WTC11 (cell line): ENCODE measurements at regions not wholly inside any gene's neighbourhood (a gene's known extent, or its start where the extent isn't known, plus 50 kb on each side); places are given as distances from the start of the nearest gene placed in this dataset.

Experiments used
- ATAC-seq: fragments of 200-7000 bp; cut with Tn5 transposase; 2 replicates; pipeline ENCODE4 v1.10.0; 2021; ENCODE audit warnings: mild to moderate bottlenecking, moderate library complexity
- CTCF ChIA-PET: fragments of 300-600 bp; sonication (Branson Sonifier 250); formaldehyde crosslinking; loops from one replicate; lab custom pipeline; 2021; ENCODE audit warnings: antibody characterized with exemption; lab: Charles Lee
- POLR2A ChIA-PET: fragments of 350-600 bp; sonication (Branson Sonifier 250); formaldehyde crosslinking; loops from one replicate; lab custom pipeline; 2021; ENCODE audit warnings: antibody characterized with exemption; lab: Charles Lee
- DNase-seq: peaks from one replicate; pipeline ENCODE4 v3.0.0; 2021; ENCODE audit warnings: low spot score
- H3K27ac Mint-ChIP-seq: 2 replicates; pipeline ENCODE4 v1.8.0; 2021; ENCODE audit warnings: mixed read lengths
- H3K27me3 Mint-ChIP-seq: 2 replicates; pipeline ENCODE4 v1.8.0; 2021; ENCODE audit warnings: low read depth, mild to moderate bottlenecking, moderate library complexity, mixed read lengths
- H3K36me3 Mint-ChIP-seq: 2 replicates; pipeline ENCODE4 v1.8.0; 2021; ENCODE audit warnings: mixed read lengths
- H3K4me1 Mint-ChIP-seq: 2 replicates; pipeline ENCODE4 v1.8.0; 2022; ENCODE audit warnings: mixed read lengths
- H3K4me3 Mint-ChIP-seq: 2 replicates; pipeline ENCODE4 v1.8.0; 2021; ENCODE audit warnings: mild to moderate bottlenecking, moderate library complexity, mixed read lengths
- H3K9me3 Mint-ChIP-seq: 2 replicates; pipeline ENCODE4 v1.8.0; 2021; ENCODE audit warnings: mixed read lengths
- AR ChIP-seq: fragments of 250-450 bp; sonication (Bioruptor Pico); IDR thresholded peaks from 2 replicates; pipeline ENCODE4 v1.9.0; 2021; ENCODE audit warnings: mild to moderate bottlenecking
- CREM ChIP-seq: sonication (generic); formaldehyde crosslinking; IDR thresholded peaks from 2 replicates; pipeline ENCODE4 v1.8.1; 2022; ENCODE audit warnings: mild to moderate bottlenecking, missing genetic modification reagents, moderate library complexity
- E2F5 ChIP-seq: sonication (generic); formaldehyde crosslinking; IDR thresholded peaks from 2 replicates; pipeline ENCODE4 v1.8.1; 2022; ENCODE audit warnings: mild to moderate bottlenecking, moderate library complexity, missing genetic modification reagents
- FOXP1 ChIP-seq: sonication (generic); formaldehyde crosslinking; IDR thresholded peaks from 2 replicates; pipeline ENCODE4 v1.8.0; 2022; ENCODE audit warnings: missing genetic modification reagents, mild to moderate bottlenecking, moderate library complexity, borderline replicate concordance
- KAT7 ChIP-seq: sonication (generic); formaldehyde crosslinking; IDR thresholded peaks from 2 replicates; pipeline ENCODE4 v1.8.1; 2023; ENCODE audit warnings: missing genetic modification reagents, mild to moderate bottlenecking, borderline replicate concordance
- MXD4 ChIP-seq: fragments of 250-450 bp; sonication (Bioruptor Pico); IDR thresholded peaks from 2 replicates; pipeline ENCODE4 v1.8.0; 2021; ENCODE audit warnings: mild to moderate bottlenecking, moderate library complexity, borderline replicate concordance
- NR2C2 ChIP-seq: sonication (generic); formaldehyde crosslinking; IDR thresholded peaks from 2 replicates; pipeline ENCODE4 v1.8.0; 2022; ENCODE audit warnings: mild to moderate bottlenecking, missing genetic modification reagents
- OVOL2 ChIP-seq: fragments of 250-450 bp; sonication (Bioruptor Pico); IDR thresholded peaks from 2 replicates; pipeline ENCODE4 v1.9.0; 2021; ENCODE audit warnings: mild to moderate bottlenecking, borderline replicate concordance
- RORB ChIP-seq: fragments of 250-450 bp; sonication (Bioruptor Pico); IDR thresholded peaks from 2 replicates; pipeline ENCODE4 v1.9.0; 2021; ENCODE audit warnings: mild to moderate bottlenecking
- SMAD3 ChIP-seq: sonication (generic); formaldehyde crosslinking; IDR thresholded peaks from 2 replicates; pipeline ENCODE4 v1.8.0; 2022; ENCODE audit warnings: missing genetic modification reagents, mild to moderate bottlenecking, borderline replicate concordance
- STAT6 ChIP-seq: sonication (generic); formaldehyde crosslinking; conservative IDR thresholded peaks from 2 replicates; pipeline ENCODE4 v1.8.1; 2023; ENCODE audit warnings: mild to moderate bottlenecking, low read depth, missing genetic modification reagents, moderate library complexity
- TP53 ChIP-seq: sonication (generic); formaldehyde crosslinking; IDR thresholded peaks from 2 replicates; pipeline ENCODE4 v1.8.1; 2023; ENCODE audit warnings: mild to moderate bottlenecking, missing genetic modification reagents
- ZNF232 ChIP-seq: sonication (generic); formaldehyde crosslinking; IDR thresholded peaks from 2 replicates; pipeline ENCODE4 v1.8.0; 2022; ENCODE audit warnings: mild to moderate bottlenecking, missing genetic modification reagents
- ZNF281 ChIP-seq: sonication (generic); formaldehyde crosslinking; IDR thresholded peaks from 2 replicates; pipeline ENCODE4 v1.8.0; 2023; ENCODE audit warnings: mild to moderate bottlenecking, missing genetic modification reagents
- ZNF317 ChIP-seq: sonication (generic); formaldehyde crosslinking; IDR thresholded peaks from 2 replicates; pipeline ENCODE4 v1.8.1; 2023; ENCODE audit warnings: low read depth, mild to moderate bottlenecking, moderate library complexity, missing genetic modification reagents, borderline replicate concordance
- ZNF416 ChIP-seq: fragments of 250-450 bp; sonication (Bioruptor Pico); IDR thresholded peaks from 2 replicates; pipeline ENCODE4 v1.9.0; 2021; ENCODE audit warnings: mild to moderate bottlenecking, inconsistent platforms
- ZNF425 ChIP-seq: fragments of 250-450 bp; sonication (Bioruptor Pico); conservative IDR thresholded peaks from 2 replicates; pipeline ENCODE4 v1.9.0; 2021; ENCODE audit warnings: mild to moderate bottlenecking
- TF ChIP-seq, protein P1 (sequence below): sonication (generic); formaldehyde crosslinking; IDR thresholded peaks from 2 replicates; pipeline ENCODE4 v1.8.1; 2022; ENCODE audit warnings: missing genetic modification reagents, borderline replicate concordance

DNA sequence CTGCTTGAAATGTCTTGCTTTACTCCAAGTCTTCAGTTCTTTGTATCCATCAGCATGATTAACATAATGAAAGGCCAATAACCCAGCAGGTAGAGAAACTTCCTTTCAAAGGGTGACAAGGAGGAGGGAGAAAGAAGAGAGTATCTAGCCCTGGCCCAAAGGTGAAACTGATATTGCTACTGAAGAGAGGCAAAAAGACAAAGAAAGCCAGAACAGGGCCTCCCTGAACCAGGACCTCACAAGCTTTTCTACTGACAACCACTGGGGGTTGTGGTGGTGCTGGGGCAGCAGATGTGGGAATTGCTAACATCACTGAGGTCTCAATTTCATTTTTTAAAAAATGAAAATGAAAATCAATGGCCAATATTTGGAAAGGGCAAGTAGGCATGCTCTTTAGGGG, 234.1 kb downstream of the RSL24D1 start (continued):
- TF ChIP-seq ZNF425 (CRISPR knock-in tag) = no peak
- TF ChIP-seq, all 79 proteins: peak for 0

- Mint-ChIP-seq H3K27me3 (no peaks in the 10 kb centered on the region), H3K4me1 (peaks cover 15% of the 10 kb centered on the region), H3K27ac (no peak overlapping the region), H3K36me3 (peaks cover 12% of the 10 kb centered on the region), H3K4me3 (no peak overlapping the region), H3K9me3 (peaks cover 29% of the 10 kb centered on the region)
- POLR2A ChIA-PET = no interaction called here
- TF ChIP-seq ZNF317 (CRISPR knock-in tag) (no peak), AR (no peak), RORB (no peak), KAT7 (CRISPR knock-in tag) (no peak), ZNF281 (CRISPR knock-in tag) (no peak), ZNF416 (no peak), TP53 (CRISPR knock-in tag) (no peak), FOXP1 (CRISPR knock-in tag) (no peak), MXD4 (CRISPR knock-in tag) (no peak), E2F5 (CRISPR knock-in tag) (no peak), SMAD3 (CRISPR knock-in tag) (no peak), STAT6 (no peak), NR2C2 (no peak), ZNF232 (CRISPR knock-in tag) (no peak), OVOL2 (no peak), CREM (CRISPR knock-in tag) (no peak)
- TF ChIP-seq, protein P1, sequence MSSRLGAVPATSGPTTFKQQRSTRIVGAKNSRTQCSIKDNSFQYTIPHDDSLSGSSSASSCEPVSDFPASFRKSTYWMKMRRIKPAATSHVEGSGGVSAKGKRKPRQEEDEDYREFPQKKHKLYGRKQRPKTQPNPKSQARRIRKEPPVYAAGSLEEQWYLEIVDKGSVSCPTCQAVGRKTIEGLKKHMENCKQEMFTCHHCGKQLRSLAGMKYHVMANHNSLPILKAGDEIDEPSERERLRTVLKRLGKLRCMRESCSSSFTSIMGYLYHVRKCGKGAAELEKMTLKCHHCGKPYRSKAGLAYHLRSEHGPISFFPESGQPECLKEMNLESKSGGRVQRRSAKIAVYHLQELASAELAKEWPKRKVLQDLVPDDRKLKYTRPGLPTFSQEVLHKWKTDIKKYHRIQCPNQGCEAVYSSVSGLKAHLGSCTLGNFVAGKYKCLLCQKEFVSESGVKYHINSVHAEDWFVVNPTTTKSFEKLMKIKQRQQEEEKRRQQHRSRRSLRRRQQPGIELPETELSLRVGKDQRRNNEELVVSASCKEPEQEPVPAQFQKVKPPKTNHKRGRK (CRISPR knock-in tag) = no peak
- DNase-seq (no peak), ATAC-seq (no peak)
- CTCF ChIA-PET = no interaction called here
These were observed 236.5 kb downstream of the RSL24D1 start for GRCh38 chr15:54960266-54960665.
